GM12878 (cell line): ENCODE measurements at regions not wholly inside any gene's neighbourhood (a gene's known extent, or its start where the extent isn't known, plus 50 kb on each side); places are given as distances from the start of the nearest gene placed in this dataset.

Source experiments
- ATAC-seq: fragments of 200-7000 bp; cut with Tn5 transposase; 3 replicates; pipeline ENCODE4 v1.9.1; 2020; ENCODE audit warnings: mild to moderate bottlenecking, moderate library complexity
- BruUV-seq: library from RNA; stranded (reverse); fragments of 400-500 nt; replicated peaks from 2 replicates; lab custom pipeline; 2021; lab: Mats Ljungman, UMichigan
- CTCF ChIA-PET: fragments of 300-600 bp; sonication (Branson Sonifier 250); formaldehyde crosslinking; extraction: SDS; loops from one replicate; lab custom pipeline; 2021; ENCODE audit warnings: inconsistent platforms; lab: Yijun Ruan, JAX
- POLR2A ChIA-PET: fragments of 350-600 bp; formaldehyde crosslinking; extraction: SDS; loops from one replicate; lab custom pipeline; 2021; ENCODE audit warnings: inconsistent platforms; lab: Charles Lee
- RAD21 ChIA-PET: fragments of 300-600 bp; sonication (Branson Sonifier 250); formaldehyde crosslinking; loops from one replicate; lab custom pipeline; 2023; ENCODE audit warnings: antibody characterized with exemption; ENCODE audit not compliant: unreplicated experiment; lab: Charles Lee
- SMC1A ChIA-PET: fragments of 300-600 bp; sonication (Branson Sonifier 250); formaldehyde crosslinking; loops from one replicate; lab custom pipeline; 2023; ENCODE audit not compliant: unreplicated experiment, uncharacterized antibody; lab: Charles Lee
- DNase-seq: peaks from one replicate; pipeline ENCODE4 v3.0.0-alpha.2; 2011; ENCODE audit warnings: low read depth, low spot score
- FAIRE-seq: peaks from 3 replicates; lab custom pipeline; 2011; peaks lifted over from hg19 to GRCh38; lab: Jason Lieb, UNC
- H2AFZ ChIP-seq: 2 replicates; pipeline ENCODE4 v1.6.0; 2011; ENCODE audit warnings: low read depth, low read length, control low read depth; ENCODE audit not compliant: control insufficient read depth
- H3K27ac ChIP-seq: 2 replicates; pipeline ENCODE4 v1.5.1; 2011; ENCODE audit warnings: control low read depth; ENCODE audit not compliant: control insufficient read depth, insufficient read depth
- H3K27me3 ChIP-seq, 2 experiments: replicated peaks in 1 of 2; 2 replicates each; pipeline versions ENCODE4 v1.6.0 to v1.6.1; 2011; ENCODE audit warnings: low read length in 1 of 2; ENCODE audit not compliant: control insufficient read depth in 2 of 2, insufficient read depth in 2 of 2
- H3K36me3 ChIP-seq, 2 experiments: 2 replicates each; pipeline ENCODE4 v1.5.1; 2011; ENCODE audit warnings: low read length in 1 of 2; ENCODE audit not compliant: control insufficient read depth in 2 of 2, insufficient read depth in 2 of 2
- H3K4me1 ChIP-seq: 2 replicates; pipeline ENCODE4 v1.6.1; 2011; ENCODE audit warnings: mild to moderate bottlenecking, low read length, moderate library complexity, mixed read lengths; ENCODE audit not compliant: control insufficient read depth, insufficient read depth
- H3K4me2 ChIP-seq: 2 replicates; pipeline ENCODE4 v1.6.0; 2011; ENCODE audit warnings: control low read depth; ENCODE audit not compliant: control insufficient read depth, insufficient read depth
- H3K4me3 ChIP-seq: fragments of 200-600 bp; sonication (generic); 2 replicates; pipeline ENCODE4 v1.5.1; 2016
- H3K79me2 ChIP-seq: 2 replicates; pipeline ENCODE4 v1.6.0; 2011; ENCODE audit warnings: low read length; ENCODE audit not compliant: control insufficient read depth, insufficient read depth
- H3K9ac ChIP-seq: 2 replicates; pipeline ENCODE4 v1.8.0; 2011; ENCODE audit warnings: low read length, control low read depth, mixed read lengths; ENCODE audit not compliant: control insufficient read depth, insufficient read depth
- H3K9me3 ChIP-seq: replicated peaks from 3 replicates; pipeline ENCODE4 v1.5.1; 2011; ENCODE audit warnings: mild to moderate bottlenecking, low read length; ENCODE audit not compliant: control insufficient read depth, insufficient read depth
- H4K20me1 ChIP-seq: 2 replicates; pipeline ENCODE4 v1.6.0; 2011; ENCODE audit not compliant: control insufficient read depth, insufficient read depth
- ATF7 ChIP-seq: fragments of 450-650 bp; IDR thresholded peaks from 2 replicates; pipeline ENCODE4 v1.6.1; 2016; ENCODE audit warnings: low read depth, mild to moderate bottlenecking
- CHD4 ChIP-seq: fragments of 200-600 bp; sonication (generic); IDR thresholded peaks from 2 replicates; pipeline ENCODE4 v1.6.1; 2016; ENCODE audit warnings: mild to moderate bottlenecking
- FOXK2 ChIP-seq: fragments of 450-650 bp; IDR thresholded peaks from 2 replicates; pipeline ENCODE4 v1.6.1; 2017; ENCODE audit warnings: mild to moderate bottlenecking, moderate library complexity
- HDAC2 ChIP-seq: fragments of 200-600 bp; sonication (generic); IDR thresholded peaks from 2 replicates; pipeline ENCODE4 v1.6.1; 2017
- HDGF ChIP-seq: fragments of 450-650 bp; IDR thresholded peaks from 2 replicates; pipeline ENCODE4 v1.6.1; 2016; ENCODE audit warnings: antibody characterized with exemption
- RUNX3 ChIP-seq: IDR thresholded peaks from 2 replicates; pipeline ENCODE4 v1.6.1; 2012; ENCODE audit warnings: low read length, inconsistent platforms
- SREBF1 ChIP-seq: IDR thresholded peaks from 2 replicates; pipeline ENCODE4 v1.6.1; 2012; ENCODE audit warnings: mild to moderate bottlenecking, low read length
- TARDBP ChIP-seq: IDR thresholded peaks from 2 replicates; pipeline ENCODE4 v1.6.1; 2016; ENCODE audit warnings: borderline replicate concordance
- WRNIP1 ChIP-seq: IDR thresholded peaks from 2 replicates; pipeline ENCODE4 v1.6.1; 2011; ENCODE audit warnings: low read depth, low read length, improper control_type of control experiment, borderline replicate concordance
- YY1 ChIP-seq: IDR thresholded peaks from 2 replicates; pipeline ENCODE4 v1.6.1; 2011; ENCODE audit warnings: low read depth, mild to moderate bottlenecking, low read length
- ZBED1 ChIP-seq: IDR thresholded peaks from 2 replicates; pipeline ENCODE4 v1.6.1; 2016; ENCODE audit warnings: borderline replicate concordance
- ZNF217 ChIP-seq: fragments of 450-650 bp; IDR thresholded peaks from 2 replicates; pipeline ENCODE4 v1.6.1; 2017; ENCODE audit warnings: antibody characterized with exemption, mild to moderate bottlenecking
- ZZZ3 ChIP-seq: IDR thresholded peaks from 2 replicates; pipeline ENCODE4 v1.6.1; 2011; ENCODE audit warnings: low read depth; ENCODE audit not compliant: control insufficient read depth, insufficient read length
- WGBS: methylation state at CpG from one replicate; pipeline ENCODE4 v1.1.6; 2016; ENCODE audit warnings: low lambda C conversion rate; ENCODE audit not compliant: insufficient replicate concordance, insufficient coverage; ENCODE audit errors: missing lambda C conversion rate; 5-methylcytosine and 5-hydroxymethylcytosine counted together
- in situ Hi-C: fragments of 300-500 bp; cut with MboI; formaldehyde crosslinking; loops from 9 replicates; pipeline ENCODE4 v1.14.3; 2018; ENCODE audit warnings: mixed read lengths
- intact Hi-C: fragments of 100-400 bp; cut with micrococcal nuclease; formaldehyde crosslinking; loops from one replicate; pipeline ENCODE4 v1.14.2; 2022; ENCODE audit not compliant: unreplicated experiment
- TF ChIP-seq, protein P1 (sequence below): IDR thresholded peaks from 2 replicates; pipeline ENCODE4 v1.6.1; 2011; ENCODE audit warnings: borderline replicate concordance, low read depth, mild to moderate bottlenecking, moderate library complexity, mixed read lengths, low read length; ENCODE audit not compliant: insufficient read depth; ENCODE audit errors: extremely low read length
- TF ChIP-seq, protein P2 (sequence below): fragments of 450-650 bp; IDR thresholded peaks from 2 replicates; pipeline ENCODE4 v1.6.1; 2017; ENCODE audit warnings: mild to moderate bottlenecking, moderate library complexity
- TF ChIP-seq, protein P3 (sequence below): fragments of 150-350 bp; IDR thresholded peaks from 2 replicates; pipeline ENCODE4 v1.6.1; 2014; ENCODE audit warnings: mild to moderate bottlenecking, low read depth, low read length

DNA sequence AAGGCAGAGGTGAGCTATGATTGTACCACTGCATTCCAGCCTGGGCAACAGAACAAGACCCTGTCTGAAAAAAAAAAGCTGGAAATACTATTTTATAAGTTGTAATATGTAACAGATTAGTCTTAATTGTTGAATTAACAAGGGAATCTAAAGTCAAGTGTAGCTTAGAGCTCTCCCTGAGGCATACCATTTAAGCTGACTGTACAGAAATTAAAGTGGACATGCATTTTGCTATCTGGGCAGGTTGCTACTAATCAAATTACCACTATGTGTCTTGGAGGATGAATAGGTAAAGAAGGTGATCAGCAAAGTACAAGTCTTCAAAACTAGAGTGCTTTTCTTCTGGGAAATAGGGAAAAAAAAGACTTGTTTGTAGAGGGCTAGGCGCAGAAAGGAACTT is 205.3 kb upstream of the JADE1 start (continued):
- no peak for TF ChIP-seq ATF7

DNA sequence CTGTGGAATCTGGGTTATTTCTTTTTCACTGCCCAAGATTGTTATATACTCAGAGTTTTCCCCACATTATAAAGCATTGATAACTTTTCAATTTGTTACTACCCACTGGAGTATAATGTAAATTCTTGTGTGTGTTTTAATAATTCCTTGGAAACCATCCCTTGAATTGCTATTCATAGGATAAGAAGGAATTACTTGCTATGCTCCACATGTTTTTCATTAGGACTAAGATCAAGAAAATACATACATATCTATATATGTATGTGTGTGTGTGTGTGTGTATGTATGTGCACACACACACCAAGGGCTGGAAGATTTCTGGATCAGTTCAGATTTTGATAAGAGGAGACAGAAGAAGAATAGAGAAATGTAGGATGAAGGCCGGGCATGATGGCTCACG is 206.4 kb upstream of the JADE1 start:
- FAIRE-seq = no peak
- TF ChIP-seq ZNF217 (no peak), YY1 (no peak), WRNIP1 (no peak), FOXK2 (no peak), RUNX3 (no peak), CHD4 (no peak), HDAC2 (no peak), SREBF1 (no peak), ZZZ3 (no peak), HDGF (no peak), TARDBP (no peak), ZBED1 (no peak)
- TF ChIP-seq, protein P1, sequence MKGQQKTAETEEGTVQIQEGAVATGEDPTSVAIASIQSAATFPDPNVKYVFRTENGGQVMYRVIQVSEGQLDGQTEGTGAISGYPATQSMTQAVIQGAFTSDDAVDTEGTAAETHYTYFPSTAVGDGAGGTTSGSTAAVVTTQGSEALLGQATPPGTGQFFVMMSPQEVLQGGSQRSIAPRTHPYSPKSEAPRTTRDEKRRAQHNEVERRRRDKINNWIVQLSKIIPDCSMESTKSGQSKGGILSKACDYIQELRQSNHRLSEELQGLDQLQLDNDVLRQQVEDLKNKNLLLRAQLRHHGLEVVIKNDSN = no peak
- TF ChIP-seq, protein P2, sequence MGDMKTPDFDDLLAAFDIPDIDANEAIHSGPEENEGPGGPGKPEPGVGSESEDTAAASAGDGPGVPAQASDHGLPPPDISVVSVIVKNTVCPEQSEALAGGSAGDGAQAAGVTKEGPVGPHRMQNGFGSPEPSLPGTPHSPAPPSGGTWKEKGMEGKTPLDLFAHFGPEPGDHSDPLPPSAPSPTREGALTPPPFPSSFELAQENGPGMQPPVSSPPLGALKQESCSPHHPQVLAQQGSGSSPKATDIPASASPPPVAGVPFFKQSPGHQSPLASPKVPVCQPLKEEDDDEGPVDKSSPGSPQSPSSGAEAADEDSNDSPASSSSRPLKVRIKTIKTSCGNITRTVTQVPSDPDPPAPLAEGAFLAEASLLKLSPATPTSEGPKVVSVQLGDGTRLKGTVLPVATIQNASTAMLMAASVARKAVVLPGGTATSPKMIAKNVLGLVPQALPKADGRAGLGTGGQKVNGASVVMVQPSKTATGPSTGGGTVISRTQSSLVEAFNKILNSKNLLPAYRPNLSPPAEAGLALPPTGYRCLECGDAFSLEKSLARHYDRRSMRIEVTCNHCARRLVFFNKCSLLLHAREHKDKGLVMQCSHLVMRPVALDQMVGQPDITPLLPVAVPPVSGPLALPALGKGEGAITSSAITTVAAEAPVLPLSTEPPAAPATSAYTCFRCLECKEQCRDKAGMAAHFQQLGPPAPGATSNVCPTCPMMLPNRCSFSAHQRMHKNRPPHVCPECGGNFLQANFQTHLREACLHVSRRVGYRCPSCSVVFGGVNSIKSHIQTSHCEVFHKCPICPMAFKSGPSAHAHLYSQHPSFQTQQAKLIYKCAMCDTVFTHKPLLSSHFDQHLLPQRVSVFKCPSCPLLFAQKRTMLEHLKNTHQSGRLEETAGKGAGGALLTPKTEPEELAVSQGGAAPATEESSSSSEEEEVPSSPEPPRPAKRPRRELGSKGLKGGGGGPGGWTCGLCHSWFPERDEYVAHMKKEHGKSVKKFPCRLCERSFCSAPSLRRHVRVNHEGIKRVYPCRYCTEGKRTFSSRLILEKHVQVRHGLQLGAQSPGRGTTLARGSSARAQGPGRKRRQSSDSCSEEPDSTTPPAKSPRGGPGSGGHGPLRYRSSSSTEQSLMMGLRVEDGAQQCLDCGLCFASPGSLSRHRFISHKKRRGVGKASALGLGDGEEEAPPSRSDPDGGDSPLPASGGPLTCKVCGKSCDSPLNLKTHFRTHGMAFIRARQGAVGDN = no peak
- TF ChIP-seq, protein P3, sequence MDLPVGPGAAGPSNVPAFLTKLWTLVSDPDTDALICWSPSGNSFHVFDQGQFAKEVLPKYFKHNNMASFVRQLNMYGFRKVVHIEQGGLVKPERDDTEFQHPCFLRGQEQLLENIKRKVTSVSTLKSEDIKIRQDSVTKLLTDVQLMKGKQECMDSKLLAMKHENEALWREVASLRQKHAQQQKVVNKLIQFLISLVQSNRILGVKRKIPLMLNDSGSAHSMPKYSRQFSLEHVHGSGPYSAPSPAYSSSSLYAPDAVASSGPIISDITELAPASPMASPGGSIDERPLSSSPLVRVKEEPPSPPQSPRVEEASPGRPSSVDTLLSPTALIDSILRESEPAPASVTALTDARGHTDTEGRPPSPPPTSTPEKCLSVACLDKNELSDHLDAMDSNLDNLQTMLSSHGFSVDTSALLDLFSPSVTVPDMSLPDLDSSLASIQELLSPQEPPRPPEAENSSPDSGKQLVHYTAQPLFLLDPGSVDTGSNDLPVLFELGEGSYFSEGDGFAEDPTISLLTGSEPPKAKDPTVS = no peak

More for the DNA sequence above, 206.4 kb upstream of the JADE1 start:
- H3K9ac ChIP-seq = no peak overlapping the region
- ChIA-PET SMC1A (interaction anchor here (1.4 to 1.8 kb wide), 2 partner anchors 29 to 184 kb away, joined by 4 to 8 read pairs; no protein-coding TSS in a partner anchor), RAD21 (no interaction called here), CTCF (no interaction called here), POLR2A (no interaction called here)
- 86% methylated on average over 2 of the region's 2 CpGs for WGBS
- intact Hi-C loops (no loop called here), in situ Hi-C loops (no loop called here)
- DNase-seq = no peak
- H3K27me3 ChIP-seq = no peaks in the 10 kb centered on the region
- no peak for ATAC-seq
- H3K4me3 ChIP-seq = no peak overlapping the region
- no peaks in the 10 kb centered on the region for H3K4me1 ChIP-seq
- no peaks in the 10 kb centered on the region for H3K36me3 ChIP-seq
- no peaks in the 10 kb centered on the region for H3K9me3 ChIP-seq
- no peak overlapping the region for H2AFZ ChIP-seq
- H4K20me1 ChIP-seq = no peaks in the 10 kb centered on the region
- no peak overlapping the region for H3K4me2 ChIP-seq
- no TSS peak for BruUV-seq
- H3K79me2 ChIP-seq = no peaks in the 10 kb centered on the region
- no peak overlapping the region for H3K27ac ChIP-seq
